GM12875 (cell line): ENCODE measurements at regions not wholly inside any gene's neighbourhood (a gene's known extent, or its start where the extent isn't known, plus 50 kb on each side); places are given as distances from the start of the nearest gene placed in this dataset.

Source experiments
- H3K4me3 ChIP-seq: one replicate; pipeline ENCODE4 v1.5.1; 2011; ENCODE audit warnings: low read depth, low read length, control low read depth
- CTCF ChIP-seq: IDR thresholded peaks from 2 replicates; pipeline ENCODE4 v1.5.1; 2011; ENCODE audit warnings: low read depth, mild to moderate bottlenecking, control low read depth, inconsistent platforms, low read length, moderate library complexity, borderline replicate concordance; ENCODE audit not compliant: insufficient read depth

DNA sequence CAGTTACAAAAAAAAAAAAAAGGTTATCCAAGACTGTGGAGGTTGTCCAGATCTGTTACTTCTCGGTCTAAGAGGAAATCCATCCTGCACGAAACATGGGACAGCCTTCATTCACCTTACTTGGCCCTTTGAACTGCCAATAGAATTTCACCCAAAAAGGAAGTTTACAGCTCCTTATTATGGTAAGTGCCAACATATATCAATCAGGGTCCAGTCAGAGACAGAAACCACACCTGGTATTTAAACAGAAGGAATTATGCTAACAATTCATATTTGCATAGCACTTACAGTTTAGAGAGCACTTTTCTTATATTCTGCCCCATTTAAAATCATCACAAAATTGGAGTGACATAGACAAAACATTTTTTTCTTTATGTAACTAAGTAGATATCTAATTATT, 93.6 kb upstream of the PTPN3 start:
- no peak for TF ChIP-seq CTCF
- H3K4me3 ChIP-seq: no peak overlapping the region

DNA sequence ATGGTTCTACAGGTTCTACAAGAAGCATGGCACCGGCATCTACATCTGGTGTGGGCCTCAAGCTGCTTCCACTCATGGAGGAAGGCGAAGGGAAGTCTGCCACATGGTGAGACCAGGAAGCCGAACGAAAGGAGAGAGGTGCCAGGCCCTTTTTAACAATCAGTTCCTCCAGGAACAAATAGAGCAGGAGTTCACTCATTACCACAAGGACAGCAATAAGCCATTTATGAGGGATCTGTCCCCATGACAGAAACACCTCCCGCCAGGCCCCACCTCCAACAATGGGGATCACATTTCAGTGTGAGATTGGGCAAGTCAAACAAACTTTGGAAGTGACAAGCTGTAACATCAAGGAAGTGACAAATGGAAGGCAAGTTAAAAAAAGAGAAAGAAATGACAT, 95.5 kb upstream of the PTPN3 start:
- TF ChIP-seq CTCF: no peak
- no peak overlapping the region for H3K4me3 ChIP-seq

DNA sequence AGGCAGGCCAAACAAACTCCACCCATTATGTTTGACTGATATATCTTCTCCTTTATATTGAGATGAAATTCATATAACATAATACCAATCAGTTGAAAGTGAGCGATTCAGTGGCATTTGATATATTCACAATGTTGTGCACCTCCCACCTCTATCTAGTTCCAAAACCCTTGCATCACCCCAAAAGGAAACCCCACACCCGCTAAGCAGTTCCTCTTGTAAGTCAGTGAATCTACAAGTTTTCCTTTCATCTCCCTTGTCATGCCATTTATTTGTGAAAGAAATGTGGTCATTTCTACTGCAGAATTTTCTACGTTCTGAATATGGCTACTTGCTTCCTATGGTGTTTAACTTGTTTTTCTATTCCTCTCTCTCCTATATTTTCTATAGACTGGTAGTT, 99.4 kb upstream of the PTPN3 start:
- TF ChIP-seq CTCF: no peak
- H3K4me3 ChIP-seq: no peak overlapping the region

DNA sequence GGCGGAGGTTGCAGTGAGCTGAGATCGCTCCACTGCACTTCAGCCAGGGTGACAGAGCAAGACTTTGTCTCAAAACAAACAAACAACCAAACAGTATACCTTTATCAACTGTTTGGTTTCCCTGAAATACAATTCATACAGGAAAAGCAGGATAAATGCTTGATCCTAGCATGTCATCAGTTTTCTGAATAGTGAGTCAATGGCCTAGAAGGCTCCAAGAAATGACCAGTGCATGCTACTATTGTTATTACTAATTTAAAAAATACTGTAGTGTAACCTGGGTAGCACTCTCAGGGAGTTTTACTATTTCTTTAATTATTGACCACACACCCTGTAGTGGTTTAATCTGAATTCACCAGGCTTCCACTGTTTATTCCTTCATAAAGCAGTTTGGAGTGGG, 101.0 kb upstream of the PTPN3 start:
- no peak overlapping the region for H3K4me3 ChIP-seq
- TF ChIP-seq CTCF: no peak

- no peak overlapping the region for H3K4me3 ChIP-seq
- TF ChIP-seq CTCF: no peak
These were observed 101.6 kb upstream of the PTPN3 start for GRCh38 chr9:109599711-109600110.

DNA sequence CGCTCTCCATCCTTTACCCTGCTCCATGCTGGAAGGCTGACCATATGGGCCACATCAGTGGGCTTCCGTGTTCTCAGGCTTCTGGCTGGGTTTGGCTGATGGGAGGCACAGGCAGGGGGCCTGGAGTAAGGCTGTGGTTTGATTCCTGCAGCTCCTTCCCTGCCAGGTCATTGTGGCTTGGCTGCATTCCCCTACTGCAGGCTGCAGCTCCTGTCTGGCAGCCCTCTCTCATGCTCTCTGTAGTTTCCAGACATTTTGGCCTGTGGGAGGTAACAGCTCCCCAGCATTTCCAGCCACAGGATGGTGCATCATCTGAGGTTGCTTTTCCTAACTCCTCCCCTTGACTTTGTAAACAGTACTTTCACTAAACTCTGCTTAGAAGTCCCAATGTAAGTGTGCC, 102.0 kb upstream of the PTPN3 start:
- H3K4me3 ChIP-seq: no peak overlapping the region
- no peak for TF ChIP-seq CTCF

DNA sequence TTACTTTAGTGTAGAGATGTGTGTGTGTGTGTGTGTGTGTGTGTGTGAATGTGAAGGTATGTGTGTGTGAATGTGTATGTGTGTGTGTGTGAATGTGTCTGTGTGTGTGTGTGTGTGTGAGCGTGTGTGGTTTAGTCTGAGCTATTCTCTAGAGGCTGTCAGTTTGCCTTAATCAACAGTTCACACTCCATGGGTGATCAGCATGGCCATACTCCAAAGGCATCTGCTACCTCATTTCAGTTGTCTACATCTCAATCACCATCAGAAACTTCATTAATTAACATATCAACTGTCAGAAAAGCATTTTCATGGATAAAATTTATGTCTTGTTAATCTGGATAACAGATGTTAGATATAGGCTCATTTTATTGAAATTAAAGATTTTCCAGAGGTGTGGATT, 103.1 kb upstream of the PTPN3 start:
- TF ChIP-seq CTCF: no peak

More for the DNA sequence above, 103.1 kb upstream of the PTPN3 start:
- no peak overlapping the region for H3K4me3 ChIP-seq
